ENCODE measurements at regions not wholly inside any gene's neighbourhood (a gene's known extent, or its start where the extent isn't known, plus 50 kb on each side); places are given as distances from the start of the nearest gene placed in this dataset.

GRCh38 chr4:146114066-146114465 is 61.5 kb upstream of the LSM6 start:
- TF ChIP-seq EGR1 (IDR thresholded peaks at IDR 0.05), result no peak

- TF ChIP-seq MAX (IDR thresholded peaks at IDR 0.05), result no peak
- TF ChIP-seq CREB1 (IDR thresholded peaks at IDR 0.05; ENCODE audit: low read depth), result no peak
- no peak for TF ChIP-seq TCF12 (IDR thresholded peaks at IDR 0.05; ENCODE audit: low read depth)
- TF ChIP-seq, protein P1, sequence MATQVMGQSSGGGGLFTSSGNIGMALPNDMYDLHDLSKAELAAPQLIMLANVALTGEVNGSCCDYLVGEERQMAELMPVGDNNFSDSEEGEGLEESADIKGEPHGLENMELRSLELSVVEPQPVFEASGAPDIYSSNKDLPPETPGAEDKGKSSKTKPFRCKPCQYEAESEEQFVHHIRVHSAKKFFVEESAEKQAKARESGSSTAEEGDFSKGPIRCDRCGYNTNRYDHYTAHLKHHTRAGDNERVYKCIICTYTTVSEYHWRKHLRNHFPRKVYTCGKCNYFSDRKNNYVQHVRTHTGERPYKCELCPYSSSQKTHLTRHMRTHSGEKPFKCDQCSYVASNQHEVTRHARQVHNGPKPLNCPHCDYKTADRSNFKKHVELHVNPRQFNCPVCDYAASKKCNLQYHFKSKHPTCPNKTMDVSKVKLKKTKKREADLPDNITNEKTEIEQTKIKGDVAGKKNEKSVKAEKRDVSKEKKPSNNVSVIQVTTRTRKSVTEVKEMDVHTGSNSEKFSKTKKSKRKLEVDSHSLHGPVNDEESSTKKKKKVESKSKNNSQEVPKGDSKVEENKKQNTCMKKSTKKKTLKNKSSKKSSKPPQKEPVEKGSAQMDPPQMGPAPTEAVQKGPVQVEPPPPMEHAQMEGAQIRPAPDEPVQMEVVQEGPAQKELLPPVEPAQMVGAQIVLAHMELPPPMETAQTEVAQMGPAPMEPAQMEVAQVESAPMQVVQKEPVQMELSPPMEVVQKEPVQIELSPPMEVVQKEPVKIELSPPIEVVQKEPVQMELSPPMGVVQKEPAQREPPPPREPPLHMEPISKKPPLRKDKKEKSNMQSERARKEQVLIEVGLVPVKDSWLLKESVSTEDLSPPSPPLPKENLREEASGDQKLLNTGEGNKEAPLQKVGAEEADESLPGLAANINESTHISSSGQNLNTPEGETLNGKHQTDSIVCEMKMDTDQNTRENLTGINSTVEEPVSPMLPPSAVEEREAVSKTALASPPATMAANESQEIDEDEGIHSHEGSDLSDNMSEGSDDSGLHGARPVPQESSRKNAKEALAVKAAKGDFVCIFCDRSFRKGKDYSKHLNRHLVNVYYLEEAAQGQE (IDR thresholded peaks at IDR 0.05; ENCODE audit: low read depth), result no peak
- TF ChIP-seq EP300 (IDR thresholded peaks at IDR 0.05; ENCODE audit: borderline replicate concordance), result no peak
- no peak for TF ChIP-seq RAD21 (IDR thresholded peaks at IDR 0.05; ENCODE audit: low read depth)
- TF ChIP-seq TAF1 (IDR thresholded peaks at IDR 0.05; ENCODE audit: low read depth), result no peak
- no peak for TF ChIP-seq EGR1 (IDR thresholded peaks at IDR 0.05)
- no peak for TF ChIP-seq NFIC (IDR thresholded peaks at IDR 0.05)
- TF ChIP-seq TEAD4 (IDR thresholded peaks at IDR 0.05), result no peak
- TF ChIP-seq CEBPB (IDR thresholded peaks at IDR 0.05), result no peak
- TF ChIP-seq YY1 (IDR thresholded peaks at IDR 0.05; ENCODE audit: low read depth), result no peak
- no peak for TF ChIP-seq ZBTB7A (IDR thresholded peaks at IDR 0.05; ENCODE audit: low read depth)
- TF ChIP-seq, protein P2, sequence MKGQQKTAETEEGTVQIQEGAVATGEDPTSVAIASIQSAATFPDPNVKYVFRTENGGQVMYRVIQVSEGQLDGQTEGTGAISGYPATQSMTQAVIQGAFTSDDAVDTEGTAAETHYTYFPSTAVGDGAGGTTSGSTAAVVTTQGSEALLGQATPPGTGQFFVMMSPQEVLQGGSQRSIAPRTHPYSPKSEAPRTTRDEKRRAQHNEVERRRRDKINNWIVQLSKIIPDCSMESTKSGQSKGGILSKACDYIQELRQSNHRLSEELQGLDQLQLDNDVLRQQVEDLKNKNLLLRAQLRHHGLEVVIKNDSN (IDR thresholded peaks at IDR 0.05), result no peak
- TF ChIP-seq FOXM1 (IDR thresholded peaks at IDR 0.05; ENCODE audit: borderline replicate concordance, low read depth), result no peak
Measured at GRCh38 chr4:146113171-146113570, 62.3 kb upstream of the LSM6 start.

DNA sequence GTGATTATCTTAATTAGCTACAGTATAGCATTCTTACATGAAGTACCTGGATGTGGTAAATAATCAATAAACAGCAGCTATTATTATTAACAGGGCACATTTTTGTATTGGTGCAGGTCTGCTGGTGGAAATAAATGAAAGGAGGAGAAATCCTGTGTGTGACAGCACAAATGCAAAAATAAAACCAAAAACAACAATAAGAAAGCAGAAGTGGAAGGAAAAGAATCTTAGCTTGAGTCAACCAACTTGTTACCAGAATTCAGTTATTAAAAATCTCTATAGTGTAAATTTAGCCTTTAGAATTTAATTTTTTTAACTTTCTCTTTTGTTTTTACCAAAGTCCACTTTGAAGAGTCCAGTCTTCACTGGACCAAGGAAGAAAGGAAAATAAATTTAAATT is 63.1 kb upstream of the LSM6 start:
- TF ChIP-seq MAX (IDR thresholded peaks at IDR 0.05), result no peak
- TF ChIP-seq CREB1 (IDR thresholded peaks at IDR 0.05; ENCODE audit: low read depth), result no peak
- no peak for TF ChIP-seq ZBTB7A (IDR thresholded peaks at IDR 0.05; ENCODE audit: low read depth)
- TF ChIP-seq EP300 (IDR thresholded peaks at IDR 0.05; ENCODE audit: borderline replicate concordance), result no peak

DNA sequence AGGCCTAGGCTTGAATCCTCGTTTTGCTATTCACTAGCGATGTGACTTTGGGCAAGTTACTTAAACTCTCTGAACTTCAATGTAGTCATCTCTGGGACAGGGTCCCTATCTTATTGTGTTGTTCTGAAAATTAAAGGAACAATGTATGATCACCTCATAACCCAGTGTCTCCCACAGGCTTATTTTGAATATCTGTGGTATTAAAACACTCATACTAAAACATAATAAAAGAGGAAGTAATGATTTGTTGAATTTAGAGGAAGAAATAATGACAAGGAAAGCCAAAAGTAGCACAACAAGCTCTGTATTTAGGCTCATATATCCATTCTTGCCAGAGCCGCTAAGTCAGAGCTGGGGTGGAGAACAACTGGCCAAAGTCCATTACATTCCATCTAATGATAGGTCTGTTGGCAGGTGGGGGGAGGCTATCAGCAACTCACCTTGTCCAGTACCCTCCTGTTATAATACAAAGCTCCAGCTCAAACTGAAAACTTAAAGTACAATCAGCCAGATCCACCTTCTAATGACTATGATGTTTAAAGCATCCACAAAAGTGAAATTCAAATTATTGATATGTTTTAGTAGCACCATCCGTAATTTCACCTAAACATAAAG is 64.5 kb upstream of the LSM6 start:
- TF ChIP-seq ZBTB7A (IDR thresholded peaks at IDR 0.05; ENCODE audit: low read depth), result no peak
- TF ChIP-seq, protein P2 (IDR thresholded peaks at IDR 0.05), result no peak

DNA sequence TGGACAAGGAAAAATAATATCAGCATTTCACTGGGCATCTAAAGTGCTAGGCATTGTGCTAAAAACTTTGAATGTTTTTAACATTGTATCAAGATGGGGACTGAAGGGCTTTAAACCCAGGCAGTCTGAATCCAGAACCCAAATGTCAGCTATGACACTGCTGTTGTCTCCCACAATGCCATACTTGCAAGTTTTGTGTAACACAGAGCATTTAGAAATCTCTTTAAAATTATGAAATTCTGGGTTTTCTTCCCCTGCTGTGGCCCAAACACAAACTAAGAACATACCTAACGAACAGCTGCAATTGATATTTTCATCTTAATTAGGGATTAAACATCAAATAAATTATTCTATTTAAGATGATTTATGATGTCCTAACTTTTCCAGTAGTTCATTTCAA is 66.8 kb upstream of the LSM6 start:
- no peak for TF ChIP-seq CREB1 (IDR thresholded peaks at IDR 0.05; ENCODE audit: low read depth)
- TF ChIP-seq, protein P2 (IDR thresholded peaks at IDR 0.05), result no peak
- TF ChIP-seq CEBPB (IDR thresholded peaks at IDR 0.05), result no peak
- no peak for TF ChIP-seq EGR1 (IDR thresholded peaks at IDR 0.05)
- TF ChIP-seq YY1 (IDR thresholded peaks at IDR 0.05; ENCODE audit: low read depth), result no peak
- no peak for TF ChIP-seq NFIC (IDR thresholded peaks at IDR 0.05)
- TF ChIP-seq EP300 (IDR thresholded peaks at IDR 0.05; ENCODE audit: borderline replicate concordance), result no peak
- TF ChIP-seq, protein P1 (IDR thresholded peaks at IDR 0.05; ENCODE audit: low read depth), result no peak
- TF ChIP-seq MAX (IDR thresholded peaks at IDR 0.05), result no peak
- TF ChIP-seq FOXM1 (IDR thresholded peaks at IDR 0.05; ENCODE audit: borderline replicate concordance, low read depth), result no peak
- no peak for TF ChIP-seq TCF12 (IDR thresholded peaks at IDR 0.05; ENCODE audit: low read depth)
- TF ChIP-seq ZBTB7A (IDR thresholded peaks at IDR 0.05; ENCODE audit: low read depth), result no peak
- TF ChIP-seq RAD21 (IDR thresholded peaks at IDR 0.05; ENCODE audit: low read depth), result no peak
- no peak for TF ChIP-seq TAF1 (IDR thresholded peaks at IDR 0.05; ENCODE audit: low read depth)
- TF ChIP-seq TEAD4 (IDR thresholded peaks at IDR 0.05), result no peak

GRCh38 chr4:146107587-146108240 is 67.8 kb upstream of the LSM6 start:
- TF ChIP-seq TEAD4 (IDR thresholded peaks at IDR 0.05) (no peak), NFIC (IDR thresholded peaks at IDR 0.05) (no peak), MAX (IDR thresholded peaks at IDR 0.05) (no peak), FOXM1 (IDR thresholded peaks at IDR 0.05; ENCODE audit: borderline replicate concordance, low read depth) (no peak), TCF12 (IDR thresholded peaks at IDR 0.05; ENCODE audit: low read depth) (no peak)
- TF ChIP-seq, protein P1 (IDR thresholded peaks at IDR 0.05; ENCODE audit: low read depth), result no peak
